ENCODE measurements at regions not wholly inside any gene's neighbourhood (a gene's known extent, or its start where the extent isn't known, plus 50 kb on each side); places are given as distances from the start of the nearest gene placed in this dataset.

DNA sequence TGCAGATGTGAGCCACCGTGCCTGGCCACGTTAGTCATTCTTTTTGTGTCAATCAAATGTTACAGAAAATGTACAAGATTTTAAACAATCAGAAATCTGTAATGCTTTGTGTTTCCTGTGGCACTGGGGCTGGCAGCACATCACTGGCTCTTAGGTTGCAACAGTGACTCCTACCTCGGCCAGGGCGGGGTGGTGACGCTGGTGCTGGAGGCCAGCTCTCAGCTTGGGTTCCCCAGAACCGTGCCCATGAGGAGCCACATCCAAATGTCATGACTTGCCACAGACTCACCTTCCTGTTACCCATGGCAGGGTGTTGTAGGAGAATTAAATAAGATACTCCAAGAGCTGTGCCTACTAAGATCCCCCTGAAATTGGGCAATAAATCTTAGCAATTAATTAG lies 161.7 kb downstream of the TEX29 start:
- TF ChIP-seq, protein P1, sequence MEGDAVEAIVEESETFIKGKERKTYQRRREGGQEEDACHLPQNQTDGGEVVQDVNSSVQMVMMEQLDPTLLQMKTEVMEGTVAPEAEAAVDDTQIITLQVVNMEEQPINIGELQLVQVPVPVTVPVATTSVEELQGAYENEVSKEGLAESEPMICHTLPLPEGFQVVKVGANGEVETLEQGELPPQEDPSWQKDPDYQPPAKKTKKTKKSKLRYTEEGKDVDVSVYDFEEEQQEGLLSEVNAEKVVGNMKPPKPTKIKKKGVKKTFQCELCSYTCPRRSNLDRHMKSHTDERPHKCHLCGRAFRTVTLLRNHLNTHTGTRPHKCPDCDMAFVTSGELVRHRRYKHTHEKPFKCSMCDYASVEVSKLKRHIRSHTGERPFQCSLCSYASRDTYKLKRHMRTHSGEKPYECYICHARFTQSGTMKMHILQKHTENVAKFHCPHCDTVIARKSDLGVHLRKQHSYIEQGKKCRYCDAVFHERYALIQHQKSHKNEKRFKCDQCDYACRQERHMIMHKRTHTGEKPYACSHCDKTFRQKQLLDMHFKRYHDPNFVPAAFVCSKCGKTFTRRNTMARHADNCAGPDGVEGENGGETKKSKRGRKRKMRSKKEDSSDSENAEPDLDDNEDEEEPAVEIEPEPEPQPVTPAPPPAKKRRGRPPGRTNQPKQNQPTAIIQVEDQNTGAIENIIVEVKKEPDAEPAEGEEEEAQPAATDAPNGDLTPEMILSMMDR (IDR thresholded peaks at IDR 0.05): no peak
- TF ChIP-seq POLR2AphosphoS5 (IDR thresholded peaks at IDR 0.05): no peak

Measured in stomach (tissue), 4 donors.